A673 (cell line): ENCODE measurements at regions not wholly inside any gene's neighbourhood (a gene's known extent, or its start where the extent isn't known, plus 50 kb on each side); places are given as distances from the start of the nearest gene placed in this dataset.

Experiments
- EZH2 ChIP-seq: fragments of 200-600 bp; sonication (generic); IDR thresholded peaks from 2 replicates; pipeline ENCODE4 v1.6.1; 2017; ENCODE audit warnings: borderline replicate concordance, low read depth, mild to moderate bottlenecking, mixed read lengths, antibody characterized with exemption, low read length; ENCODE audit not compliant: poor library complexity, severe bottlenecking
- TF ChIP-seq, protein P1 (sequence below): fragments of 300-800, 200-600 bp; sonication (generic); conservative IDR thresholded peaks from 2 replicates; pipeline ENCODE4 v1.5.1; 2017; ENCODE audit warnings: low read depth, mild to moderate bottlenecking, antibody characterized with exemption, low read length, moderate library complexity, mixed read lengths

DNA sequence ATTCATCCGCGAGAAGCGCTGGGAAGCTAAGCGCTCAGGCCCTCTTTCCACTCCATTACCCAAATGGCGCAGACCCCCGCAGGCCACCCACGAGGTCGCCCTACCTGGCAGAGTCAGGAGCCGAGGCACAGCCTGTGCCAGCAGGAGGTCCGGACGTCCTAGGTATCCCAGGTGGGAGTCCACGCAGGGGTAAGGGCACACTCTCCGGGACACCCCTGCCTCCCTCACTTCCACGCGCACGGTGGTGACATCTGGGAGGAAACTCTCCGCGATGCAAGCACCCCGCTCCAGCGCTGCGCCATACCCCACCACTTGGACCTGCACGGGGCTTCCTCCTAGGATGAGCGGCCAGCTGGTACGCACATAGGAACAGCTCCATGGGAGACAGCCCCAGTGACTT lies 95.1 kb upstream of the ARHGEF7 start:
- TF ChIP-seq, protein P1, sequence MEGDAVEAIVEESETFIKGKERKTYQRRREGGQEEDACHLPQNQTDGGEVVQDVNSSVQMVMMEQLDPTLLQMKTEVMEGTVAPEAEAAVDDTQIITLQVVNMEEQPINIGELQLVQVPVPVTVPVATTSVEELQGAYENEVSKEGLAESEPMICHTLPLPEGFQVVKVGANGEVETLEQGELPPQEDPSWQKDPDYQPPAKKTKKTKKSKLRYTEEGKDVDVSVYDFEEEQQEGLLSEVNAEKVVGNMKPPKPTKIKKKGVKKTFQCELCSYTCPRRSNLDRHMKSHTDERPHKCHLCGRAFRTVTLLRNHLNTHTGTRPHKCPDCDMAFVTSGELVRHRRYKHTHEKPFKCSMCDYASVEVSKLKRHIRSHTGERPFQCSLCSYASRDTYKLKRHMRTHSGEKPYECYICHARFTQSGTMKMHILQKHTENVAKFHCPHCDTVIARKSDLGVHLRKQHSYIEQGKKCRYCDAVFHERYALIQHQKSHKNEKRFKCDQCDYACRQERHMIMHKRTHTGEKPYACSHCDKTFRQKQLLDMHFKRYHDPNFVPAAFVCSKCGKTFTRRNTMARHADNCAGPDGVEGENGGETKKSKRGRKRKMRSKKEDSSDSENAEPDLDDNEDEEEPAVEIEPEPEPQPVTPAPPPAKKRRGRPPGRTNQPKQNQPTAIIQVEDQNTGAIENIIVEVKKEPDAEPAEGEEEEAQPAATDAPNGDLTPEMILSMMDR: no peak
- TF ChIP-seq EZH2: no peak
